HEK293T (cell line): ENCODE measurements at regions not wholly inside any gene's neighbourhood (a gene's known extent, or its start where the extent isn't known, plus 50 kb on each side); places are given as distances from the start of the nearest gene placed in this dataset.
"Not testable (repeated sequence)": the region's sequence is repeated elsewhere in the genome, so short reads cannot be mapped to it uniquely, and the experiment has no call there.

Experiments
- CTCF ChIA-PET: fragments of 350-600 bp; formaldehyde crosslinking; extraction: SDS; loops from one replicate; lab custom pipeline; 2021; ENCODE audit warnings: antibody characterized with exemption, inconsistent platforms; lab: Yijun Ruan, JAX
- POLR2A ChIA-PET: fragments of 350-600 bp; formaldehyde crosslinking; extraction: SDS; loops from one replicate; lab custom pipeline; 2020; ENCODE audit warnings: antibody characterized with exemption, inconsistent platforms; lab: Yijun Ruan, JAX
- DNase-seq: peaks from one replicate; pipeline ENCODE4 v3.0.0; 2012; ENCODE audit warnings: mixed read lengths; ENCODE audit errors: extremely low spot score
- ARNT ChIP-seq: fragments of 450-650 bp; IDR thresholded peaks from 2 replicates; pipeline ENCODE4 v1.6.1; 2017; ENCODE audit warnings: mild to moderate bottlenecking
- BHLHE40 ChIP-seq: fragments of 450-650 bp; IDR thresholded peaks from 2 replicates; pipeline ENCODE4 v1.6.1; 2016; ENCODE audit warnings: mild to moderate bottlenecking, moderate library complexity, borderline replicate concordance
- CTBP1 ChIP-seq: fragments of 450-650 bp; IDR thresholded peaks from 2 replicates; pipeline ENCODE4 v1.6.1; 2016; ENCODE audit warnings: borderline replicate concordance
- ELF4 ChIP-seq: fragments of 450-650 bp; IDR thresholded peaks from 2 replicates; pipeline ENCODE4 v1.6.1; 2017; ENCODE audit warnings: antibody characterized with exemption
- FOXA1 ChIP-seq: fragments of 450-650 bp; IDR thresholded peaks from 2 replicates; pipeline ENCODE4 v1.6.1; 2016; ENCODE audit warnings: mild to moderate bottlenecking
- FOXK2 ChIP-seq: fragments of 450-650 bp; IDR thresholded peaks from 2 replicates; pipeline ENCODE4 v1.6.1; 2016; ENCODE audit warnings: mild to moderate bottlenecking
- FOXM1 ChIP-seq: fragments of 450-650 bp; IDR thresholded peaks from 2 replicates; pipeline ENCODE4 v1.6.1; 2017; ENCODE audit warnings: mild to moderate bottlenecking, borderline replicate concordance
- HDGF ChIP-seq: fragments of 450-650 bp; IDR thresholded peaks from 2 replicates; pipeline ENCODE4 v1.6.1; 2017; ENCODE audit warnings: antibody characterized with exemption, borderline replicate concordance
- L3MBTL2 ChIP-seq: fragments of 450-650 bp; conservative IDR thresholded peaks from 2 replicates; pipeline ENCODE4 v1.6.1; 2016; ENCODE audit warnings: mild to moderate bottlenecking
- LEF1 ChIP-seq: fragments of 450-650 bp; IDR thresholded peaks from 2 replicates; pipeline ENCODE4 v1.6.1; 2017; ENCODE audit warnings: mild to moderate bottlenecking, borderline replicate concordance
- NFRKB ChIP-seq: fragments of 450-650 bp; IDR thresholded peaks from 2 replicates; pipeline ENCODE4 v1.6.1; 2016; ENCODE audit warnings: mild to moderate bottlenecking, moderate library complexity
- PKNOX1 ChIP-seq: fragments of 450-650 bp; IDR thresholded peaks from 2 replicates; pipeline ENCODE4 v1.6.1; 2016
- SP1 ChIP-seq: fragments of 450-650 bp; IDR thresholded peaks from 2 replicates; pipeline ENCODE4 v1.6.1; 2017
- SUZ12 ChIP-seq: fragments of 450-650 bp; IDR thresholded peaks from 2 replicates; pipeline ENCODE4 v1.6.1; 2016; ENCODE audit warnings: mild to moderate bottlenecking
- TARDBP ChIP-seq: fragments of 450-650 bp; IDR thresholded peaks from 2 replicates; pipeline ENCODE4 v1.6.1; 2016
- ZNF384 ChIP-seq: fragments of 450-650 bp; IDR thresholded peaks from 2 replicates; pipeline ENCODE4 v1.6.1; 2016

GRCh38 chr10:61818251-61818650 lies 83.2 kb upstream of the ARID5B start:
- POLR2A ChIA-PET, DNase-seq, CTCF ChIA-PET: not testable (repeated sequence)

- DNase-seq, result no peak
- TF ChIP-seq FOXM1, result no peak
- TF ChIP-seq CTBP1, result no peak
- no peak for TF ChIP-seq ELF4
- TF ChIP-seq HDGF, result no peak
- TF ChIP-seq FOXA1, result no peak
- no peak for TF ChIP-seq ZNF384
- no peak for TF ChIP-seq ARNT
- no peak for TF ChIP-seq SP1
- no peak for TF ChIP-seq NFRKB
- CTCF ChIA-PET, result interaction anchor here (0.6 to 0.7 kb wide), 2 partner anchors 263 to 341 kb away, joined by 3 read pairs; no protein-coding TSS in a partner anchor
- POLR2A ChIA-PET, result no interaction called here
Observed at GRCh38 chr10:61819208-61819607, 82.3 kb upstream of the ARID5B start.

- CTCF ChIA-PET, result interaction anchor here (1.1 kb wide), 1 partner anchor 14 kb away, joined by 4 read pairs; no protein-coding TSS in a partner anchor
- POLR2A ChIA-PET, result no interaction called here
- no peak for TF ChIP-seq SP1
- TF ChIP-seq LEF1, result no peak
- TF ChIP-seq ZNF384, result no peak
- no peak for TF ChIP-seq NFRKB
- TF ChIP-seq FOXM1, result no peak
- no peak for TF ChIP-seq PKNOX1
- TF ChIP-seq TARDBP, result no peak
- TF ChIP-seq FOXK2, result no peak
- TF ChIP-seq ELF4, result no peak
- TF ChIP-seq HDGF, result no peak
- TF ChIP-seq SUZ12, result no peak
- no peak for TF ChIP-seq ARNT
- TF ChIP-seq FOXA1, result no peak
- TF ChIP-seq BHLHE40, result no peak
- no peak for TF ChIP-seq CTBP1
- no peak for TF ChIP-seq L3MBTL2
- DNase-seq, result no peak
Observed at GRCh38 chr10:61821153-61821552, 80.3 kb upstream of the ARID5B start.

- DNase-seq, result no peak
- CTCF ChIA-PET, result interaction anchor here (0.7 to 1.1 kb wide), 2 partner anchors 13 to 126 kb away, joined by 3 to 4 read pairs; no protein-coding TSS in a partner anchor
- POLR2A ChIA-PET, result no interaction called here
- TF ChIP-seq FOXA1 (no peak), HDGF (no peak), ELF4 (no peak), TARDBP (no peak), NFRKB (no peak), LEF1 (no peak), ARNT (no peak), BHLHE40 (no peak), FOXM1 (no peak), CTBP1 (no peak), SP1 (no peak), PKNOX1 (no peak), ZNF384 (no peak), L3MBTL2 (no peak), FOXK2 (no peak), SUZ12 (no peak)
Observed at GRCh38 chr10:61821693-61822092, 79.8 kb upstream of the ARID5B start.

GRCh38 chr10:61822096-61822495 lies 79.4 kb upstream of the ARID5B start:
- CTCF ChIA-PET, result interaction anchor here (0.7 to 1.1 kb wide), 2 partner anchors 13 to 125 kb away, joined by 3 to 4 read pairs; no protein-coding TSS in a partner anchor
- POLR2A ChIA-PET, result no interaction called here
- TF ChIP-seq PKNOX1 (no peak), HDGF (no peak)
- no peak for DNase-seq

- ChIA-PET CTCF (no interaction called here), POLR2A (no interaction called here)
- DNase-seq, result no peak
- TF ChIP-seq TARDBP, result no peak
- no peak for TF ChIP-seq SP1
- TF ChIP-seq CTBP1, result no peak
- TF ChIP-seq FOXM1, result no peak
- no peak for TF ChIP-seq FOXK2
- TF ChIP-seq NFRKB, result no peak
- no peak for TF ChIP-seq SUZ12
- TF ChIP-seq ARNT, result no peak
- TF ChIP-seq ZNF384, result no peak
- TF ChIP-seq L3MBTL2, result no peak
- TF ChIP-seq PKNOX1, result no peak
- no peak for TF ChIP-seq HDGF
- TF ChIP-seq FOXA1, result no peak
- no peak for TF ChIP-seq LEF1
- TF ChIP-seq BHLHE40, result no peak
- TF ChIP-seq ELF4, result no peak
Observed at GRCh38 chr10:61822781-61823230, 78.7 kb upstream of the ARID5B start.
